ENCODE measurements at regions not wholly inside any gene's neighbourhood (a gene's known extent, or its start where the extent isn't known, plus 50 kb on each side); places are given as distances from the start of the nearest gene placed in this dataset.

- H3K4me3 ChIP-seq (ENCODE audit: low read length), result no peak overlapping the region
Observed at GRCh38 chr4:11606078-11606477, 177.4 kb upstream of the HS3ST1 start.

GRCh38 chr4:11605597-11605996 lies 176.9 kb upstream of the HS3ST1 start:
- Histone ChIP-seq H3K36me3 (ENCODE audit: insufficient read depth, low read length) (no peaks in the 10 kb centered on the region), H3K27ac (ENCODE audit: low read depth in 1 of 2, low read length in 2 of 2) (no peak overlapping the region), H3K9me3 (ENCODE audit: control insufficient read depth in 1 of 2, insufficient read depth in 1 of 2, low read length in 2 of 2) (no peaks in the 10 kb centered on the region), H3K27me3 (ENCODE audit: control insufficient read depth in 1 of 2, insufficient read depth in 2 of 2, low read length in 2 of 2) (no peaks in the 10 kb centered on the region), H3K4me3 (ENCODE audit: low read length) (no peak overlapping the region), H3K4me1 (ENCODE audit: insufficient read depth, low read length) (no peaks in the 10 kb centered on the region)
- H3K27me3 Mint-ChIP-seq, result no peaks in the 10 kb centered on the region
- CTCF ChIA-PET, result no interaction called here
- no peak for TF ChIP-seq CTCF (IDR thresholded peaks at IDR 0.05)
- H3K9me3 Mint-ChIP-seq, result no peaks in the 10 kb centered on the region
- POLR2A ChIA-PET, result no interaction called here
- ATAC-seq (ENCODE audit: poor library complexity), result no peak
- H3K27ac Mint-ChIP-seq, result no peak overlapping the region
- no peak overlapping the region for H3K4me3 Mint-ChIP-seq
- DNase-seq, result no peak
- H3K4me1 Mint-ChIP-seq (ENCODE audit: low read depth), result no peaks in the 10 kb centered on the region
- no peaks in the 10 kb centered on the region for H3K36me3 Mint-ChIP-seq (ENCODE audit: low read depth)
- intact Hi-C loops (cut with DNase I, micrococcal nuclease), result no loop called here

More at GRCh38 chr4:11606078-11606477, 177.4 kb upstream of the HS3ST1 start:
- ChIA-PET POLR2A (no interaction called here), CTCF (no interaction called here)
- H3K27ac ChIP-seq (ENCODE audit: low read depth in 1 of 2, low read length in 2 of 2), result no peak overlapping the region
- no peaks in the 10 kb centered on the region for H3K9me3 Mint-ChIP-seq
- no peaks in the 10 kb centered on the region for H3K36me3 ChIP-seq (ENCODE audit: insufficient read depth, low read length)
- intact Hi-C loops (cut with DNase I, micrococcal nuclease), result no loop called here
- H3K4me1 ChIP-seq (ENCODE audit: insufficient read depth, low read length), result no peaks in the 10 kb centered on the region
- DNase-seq, result no peak
- H3K4me1 Mint-ChIP-seq (ENCODE audit: low read depth), result no peaks in the 10 kb centered on the region
- no peak overlapping the region for H3K27ac Mint-ChIP-seq
- no peak for ATAC-seq (ENCODE audit: poor library complexity)
- H3K4me3 Mint-ChIP-seq, result no peak overlapping the region
- H3K36me3 Mint-ChIP-seq (ENCODE audit: low read depth), result no peaks in the 10 kb centered on the region
- H3K9me3 ChIP-seq (ENCODE audit: control insufficient read depth in 1 of 2, insufficient read depth in 1 of 2, low read length in 2 of 2), result no peaks in the 10 kb centered on the region
- no peak for TF ChIP-seq CTCF (IDR thresholded peaks at IDR 0.05)
- H3K27me3 Mint-ChIP-seq, result no peaks in the 10 kb centered on the region
- H3K27me3 ChIP-seq (ENCODE audit: control insufficient read depth in 1 of 2, insufficient read depth in 2 of 2, low read length in 2 of 2), result no peaks in the 10 kb centered on the region

GRCh38 chr4:11604821-11605220 lies 176.1 kb upstream of the HS3ST1 start:
- Histone ChIP-seq H3K27me3 (ENCODE audit: control insufficient read depth in 1 of 2, insufficient read depth in 2 of 2, low read length in 2 of 2) (no peaks in the 10 kb centered on the region), H3K36me3 (ENCODE audit: insufficient read depth, low read length) (no peaks in the 10 kb centered on the region), H3K4me1 (ENCODE audit: insufficient read depth, low read length) (no peaks in the 10 kb centered on the region), H3K9me3 (ENCODE audit: control insufficient read depth in 1 of 2, insufficient read depth in 1 of 2, low read length in 2 of 2) (no peaks in the 10 kb centered on the region), H3K27ac (ENCODE audit: low read depth in 1 of 2, low read length in 2 of 2) (no peak overlapping the region), H3K4me3 (ENCODE audit: low read length) (no peak overlapping the region)
- no peak for TF ChIP-seq CTCF (IDR thresholded peaks at IDR 0.05)
- Mint-ChIP-seq H3K4me1 (ENCODE audit: low read depth) (no peaks in the 10 kb centered on the region), H3K4me3 (no peak overlapping the region), H3K36me3 (ENCODE audit: low read depth) (no peaks in the 10 kb centered on the region), H3K9me3 (no peaks in the 10 kb centered on the region), H3K27ac (no peak overlapping the region), H3K27me3 (no peaks in the 10 kb centered on the region)
- intact Hi-C loops (cut with DNase I, micrococcal nuclease), result no loop called here
- DNase-seq (no peak), ATAC-seq (ENCODE audit: poor library complexity) (no peak)
- ChIA-PET POLR2A (no interaction called here), CTCF (no interaction called here)
